HepG2 (cell line): ENCODE measurements at regions not wholly inside any gene's neighbourhood (a gene's known extent, or its start where the extent isn't known, plus 50 kb on each side); places are given as distances from the start of the nearest gene placed in this dataset.

Source experiments
- CERS6 ChIP-seq: sonication (generic); formaldehyde crosslinking; IDR thresholded peaks from 2 replicates; pipeline ENCODE4 v1.5.0; 2020; ENCODE audit warnings: missing genetic modification reagents
- DZIP1 ChIP-seq: sonication (generic); formaldehyde crosslinking; IDR thresholded peaks from 2 replicates; pipeline ENCODE4 v1.5.0; 2020; ENCODE audit warnings: mild to moderate bottlenecking, missing genetic modification reagents
- NR3C1 ChIP-seq: sonication (generic); formaldehyde crosslinking; IDR thresholded peaks from 2 replicates; pipeline ENCODE4 v1.4.0; 2020; ENCODE audit warnings: missing genetic modification reagents
- ZBTB33 ChIP-seq: sonication (generic); formaldehyde crosslinking; IDR thresholded peaks from 2 replicates; pipeline ENCODE4 v1.4.0; 2020; ENCODE audit warnings: missing genetic modification reagents
- ZFY ChIP-seq: sonication (generic); formaldehyde crosslinking; IDR thresholded peaks from 2 replicates; pipeline ENCODE4 v1.4.0; 2020; ENCODE audit warnings: missing genetic modification reagents
- ZNF329 ChIP-seq: sonication (generic); formaldehyde crosslinking; IDR thresholded peaks from 2 replicates; pipeline ENCODE4 v1.9.0; 2021; ENCODE audit warnings: low read depth, mild to moderate bottlenecking, missing genetic modification reagents
- ZNF33B ChIP-seq: sonication (generic); formaldehyde crosslinking; IDR thresholded peaks from 2 replicates; pipeline ENCODE4 v1.5.1; 2020; ENCODE audit warnings: mild to moderate bottlenecking, missing genetic modification reagents
- ZNF772 ChIP-seq: sonication (generic); formaldehyde crosslinking; IDR thresholded peaks from 2 replicates; pipeline ENCODE4 v1.5.0; 2020; ENCODE audit warnings: mild to moderate bottlenecking, missing genetic modification reagents

- TF ChIP-seq ZBTB33 (CRISPR knock-in tag) (no peak), ZFY (no peak), NR3C1 (CRISPR knock-in tag) (no peak), ZNF33B (CRISPR knock-in tag) (no peak), ZNF772 (CRISPR knock-in tag) (no peak), ZNF329 (no peak), CERS6 (CRISPR knock-in tag) (no peak), DZIP1 (CRISPR knock-in tag) (no peak)
These were observed 102.2 kb downstream of the NTMT2 start (continued) for GRCh38 chr1:170247751-170248521.
